ENCODE measurements at regions not wholly inside any gene's neighbourhood (a gene's known extent, or its start where the extent isn't known, plus 50 kb on each side); places are given as distances from the start of the nearest gene placed in this dataset.

- peak; percentile 53 for DNase-seq (ENCODE audit: low read depth)
- no peak for TF ChIP-seq CTCF (IDR thresholded peaks at IDR 0.05; ENCODE audit: insufficient read depth, low read depth, low read length)
Measured at GRCh38 chr4:126799416-126799815, 833.3 kb upstream of the INTU start.

GRCh38 chr4:126799971-126800574 is 832.7 kb upstream of the INTU start:
- H3K4me3 ChIP-seq (ENCODE audit: low read depth, low read length), result no peak overlapping the region
- peak; percentile 41 for DNase-seq (ENCODE audit: low read depth)
- no peak for TF ChIP-seq CTCF (IDR thresholded peaks at IDR 0.05; ENCODE audit: insufficient read depth, low read depth, low read length)

More at GRCh38 chr4:126799416-126799815, 833.3 kb upstream of the INTU start:
- H3K4me3 ChIP-seq (ENCODE audit: low read depth, low read length), result no peak overlapping the region

GRCh38 chr4:126800575-126801141 is 832.1 kb upstream of the INTU start:
- no peak for TF ChIP-seq CTCF (IDR thresholded peaks at IDR 0.05; ENCODE audit: insufficient read depth, low read depth, low read length)
- no peak for DNase-seq (ENCODE audit: low read depth)
- H3K4me3 ChIP-seq (ENCODE audit: low read depth, low read length), result no peak overlapping the region

- no peak for DNase-seq (ENCODE audit: low read depth)
- TF ChIP-seq CTCF (IDR thresholded peaks at IDR 0.05; ENCODE audit: insufficient read depth, low read depth, low read length), result no peak
- no peak overlapping the region for H3K4me3 ChIP-seq (ENCODE audit: low read depth, low read length)
Measured at GRCh38 chr4:126807132-126807531, 825.6 kb upstream of the INTU start.

GRCh38 chr4:126812076-126812475 is 820.7 kb upstream of the INTU start:
- no peak overlapping the region for H3K4me3 ChIP-seq (ENCODE audit: low read depth, low read length)
- no peak for DNase-seq (ENCODE audit: low read depth)
- TF ChIP-seq CTCF (IDR thresholded peaks at IDR 0.05; ENCODE audit: insufficient read depth, low read depth, low read length), result no peak

GRCh38 chr4:126820631-126821030 is 812.1 kb upstream of the INTU start:
- DNase-seq (ENCODE audit: low read depth), result no peak
- H3K4me3 ChIP-seq (ENCODE audit: low read depth, low read length), result no peak overlapping the region
- no peak for TF ChIP-seq CTCF (IDR thresholded peaks at IDR 0.05; ENCODE audit: insufficient read depth, low read depth, low read length)

GRCh38 chr4:126821152-126821551 is 811.6 kb upstream of the INTU start:
- DNase-seq (ENCODE audit: low read depth), result no peak
- no peak overlapping the region for H3K4me3 ChIP-seq (ENCODE audit: low read depth, low read length)
- no peak for TF ChIP-seq CTCF (IDR thresholded peaks at IDR 0.05; ENCODE audit: insufficient read depth, low read depth, low read length)

Data from fibroblast of villous mesenchyme (primary cell).